Activated CD4-positive, alpha-beta T cell treated with anti-CD3 and anti-CD28 coated beads, Interleukin-2, amount 50 U/mL, for 24 hours (primary cell): ENCODE measurements at regions not wholly inside any gene's neighbourhood (a gene's known extent, or its start where the extent isn't known, plus 50 kb on each side); places are given as distances from the start of the nearest gene placed in this dataset.
"Not testable (repeated sequence)": the region's sequence is repeated elsewhere in the genome, so short reads cannot be mapped to it uniquely, and the experiment has no call there.

Source experiments
- DNase-seq, 2 donors: peaks; one replicate each; pipeline ENCODE4 v3.0.0-alpha.2; 2020; ENCODE audit warnings: low read depth in 1 of 2, low spot score in 1 of 2

GRCh38 chr5:164256351-164256750 is 750.9 kb downstream of the MAT2B start:
- DNase-seq = no peak

GRCh38 chr5:164256954-164257353 is 751.5 kb downstream of the MAT2B start:
- DNase-seq = no peak

- DNase-seq = no peak
Observed at GRCh38 chr5:164265566-164265965, 760.1 kb downstream of the MAT2B start.

- DNase-seq = no peak
Observed at GRCh38 chr5:164266571-164266970, 761.2 kb downstream of the MAT2B start.

DNA sequence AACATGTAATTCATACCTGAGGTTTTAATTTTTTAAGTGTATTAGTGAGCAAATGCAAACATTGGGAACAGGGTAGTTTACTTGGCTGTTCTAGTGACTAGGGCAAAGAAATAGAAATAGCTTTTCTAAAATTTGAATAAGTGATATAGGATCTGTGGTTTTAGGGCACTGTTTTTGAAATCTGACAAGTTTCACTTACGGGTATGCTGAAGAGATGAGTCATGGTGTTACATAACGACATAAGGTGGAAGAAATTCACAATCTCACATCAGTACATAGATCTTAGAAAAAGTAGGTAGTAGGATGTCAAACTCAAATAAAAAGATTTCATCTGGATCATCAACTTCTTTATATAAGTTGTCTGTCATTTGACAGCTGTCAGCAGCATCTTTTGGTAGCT is 772.3 kb downstream of the MAT2B start:
- no peak for DNase-seq

DNA sequence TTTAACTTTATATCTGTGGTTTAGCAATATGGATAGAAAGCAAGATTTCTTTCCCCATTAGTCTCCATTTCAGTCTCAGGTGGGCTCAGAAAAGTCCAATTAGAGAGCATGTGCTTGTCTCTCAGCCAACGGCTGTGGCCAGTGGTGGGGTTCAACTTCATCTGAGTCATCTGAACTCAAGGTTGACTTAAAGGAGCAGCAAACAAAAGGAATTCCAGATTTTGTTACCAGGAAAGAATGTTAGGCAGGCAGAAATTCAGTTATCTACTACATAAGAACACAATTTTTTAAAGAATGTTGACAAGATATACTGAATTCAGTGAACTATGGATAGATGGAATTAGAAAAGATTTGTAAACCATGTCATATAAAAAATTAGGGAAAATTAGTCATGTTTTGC is 784.1 kb downstream of the MAT2B start:
- DNase-seq = no peak

GRCh38 chr5:164296603-164297080 is 791.2 kb downstream of the MAT2B start:
- DNase-seq = no peak

DNA sequence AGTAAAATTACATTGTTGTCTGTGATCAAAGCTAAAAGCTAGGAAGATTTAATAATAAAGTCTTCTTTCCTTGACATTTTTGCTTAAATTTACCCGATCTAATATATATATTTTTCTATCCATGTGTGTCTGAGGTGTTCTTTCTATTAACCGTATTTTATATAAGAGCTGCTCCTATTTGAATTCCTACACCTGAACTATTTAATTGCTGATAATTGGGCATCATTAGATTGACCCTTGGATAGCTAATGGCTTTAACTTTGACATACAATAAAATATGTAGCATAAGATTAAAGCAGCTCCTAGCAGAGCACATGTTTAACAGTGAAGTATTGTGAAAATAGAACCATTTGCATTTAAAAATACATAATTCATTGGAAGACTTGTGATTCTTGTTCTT is 792.7 kb downstream of the MAT2B start:
- DNase-seq = no peak

GRCh38 chr5:164300295-164300694 is 794.9 kb downstream of the MAT2B start:
- DNase-seq = no peak

DNA sequence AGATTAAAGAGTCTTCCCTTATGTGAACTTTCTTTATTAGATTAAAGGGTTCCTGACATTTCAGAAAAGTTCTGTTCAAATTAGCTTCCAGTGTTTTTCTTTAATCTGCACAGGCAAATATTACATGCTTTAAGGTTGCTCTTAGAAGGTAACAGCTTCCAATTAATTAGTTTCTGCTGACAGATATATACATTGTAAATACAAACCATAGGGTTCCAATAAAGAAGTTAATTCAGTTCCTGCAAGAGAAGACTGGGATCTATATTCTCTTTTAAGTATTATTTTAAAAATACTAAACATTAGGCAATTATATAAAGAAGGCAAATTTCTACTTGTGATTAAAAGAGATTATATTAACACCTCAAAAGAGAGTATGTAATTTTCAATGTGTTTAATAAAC is 795.7 kb downstream of the MAT2B start:
- DNase-seq = no peak

DNA sequence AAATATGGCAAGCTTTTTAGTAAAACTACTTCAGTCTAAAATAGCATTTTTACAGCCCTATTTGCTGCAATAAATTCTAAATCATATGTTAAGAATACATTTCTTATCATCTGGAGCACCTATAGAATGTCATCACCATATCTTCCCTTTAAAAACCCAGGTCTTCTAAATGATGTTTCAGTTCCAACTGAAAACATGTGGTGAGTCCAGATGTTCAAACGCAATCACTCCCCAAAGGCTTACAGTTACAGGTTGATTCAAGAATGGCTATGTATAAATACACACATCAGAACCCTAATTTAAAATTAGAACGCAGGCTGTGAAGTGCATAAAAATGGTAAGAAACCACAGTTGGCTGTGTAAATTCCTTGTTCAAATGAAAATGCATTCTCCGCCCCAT is 796.3 kb downstream of the MAT2B start:
- DNase-seq = no peak

DNA sequence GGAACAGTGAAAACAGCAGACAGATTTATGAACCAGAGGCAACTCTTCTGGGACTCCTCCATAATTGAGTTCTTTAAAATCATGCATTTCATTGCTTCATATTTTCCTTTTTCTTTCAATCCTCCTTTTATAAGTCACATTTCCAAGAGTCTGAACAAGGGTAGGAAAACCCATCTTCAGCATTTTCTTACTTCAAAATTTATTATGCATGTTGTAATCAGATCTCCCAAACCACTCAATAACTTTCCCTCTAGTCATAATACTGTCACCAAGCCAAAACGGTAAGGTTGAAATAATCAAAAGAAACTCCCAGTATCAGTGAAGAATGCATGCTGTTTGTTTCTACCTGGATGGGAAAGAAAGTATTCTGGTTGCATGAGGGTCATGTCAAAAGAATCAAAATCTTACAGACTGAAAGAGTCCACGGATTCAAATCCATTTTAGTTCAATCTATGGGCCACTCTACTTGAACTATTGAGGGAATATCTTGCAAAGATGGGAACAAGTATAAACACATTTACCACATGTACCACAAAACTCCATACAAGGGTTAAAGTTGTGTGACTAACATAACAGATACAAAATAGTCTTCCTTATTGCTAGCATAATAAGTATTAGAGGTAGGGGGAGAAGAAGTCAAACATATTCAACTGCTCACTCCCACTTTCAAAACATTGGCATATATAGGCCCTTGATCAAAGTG is 797.3 kb downstream of the MAT2B start:
- no peak for DNase-seq

- DNase-seq = no peak
Observed at GRCh38 chr5:164303646-164304215, 798.3 kb downstream of the MAT2B start.

- DNase-seq = no peak
Observed at GRCh38 chr5:164306662-164307061, 801.2 kb downstream of the MAT2B start.

- DNase-seq = no peak
Observed at GRCh38 chr5:164312801-164313200, 807.4 kb downstream of the MAT2B start.

- no peak for DNase-seq
Observed at GRCh38 chr5:164317676-164318075, 812.3 kb downstream of the MAT2B start.

DNA sequence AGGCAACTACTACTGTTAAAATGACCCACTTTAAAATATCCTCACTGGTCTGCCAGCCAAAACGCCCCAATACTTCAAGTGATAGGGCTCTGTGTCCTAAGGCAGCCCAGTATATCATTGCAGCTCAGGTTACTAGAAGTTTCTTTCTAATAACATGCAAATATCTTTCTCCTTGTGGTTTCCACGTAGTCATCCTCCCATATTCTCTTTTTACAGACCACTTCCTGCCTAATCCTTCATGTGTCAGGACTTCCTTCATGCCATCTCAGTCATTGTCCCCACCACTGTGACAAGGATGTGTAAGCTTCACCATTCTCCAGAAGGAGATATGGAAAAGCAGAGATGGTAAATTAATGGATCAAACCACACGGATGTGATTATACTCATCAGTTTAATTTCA is 813.7 kb downstream of the MAT2B start:
- DNase-seq = no peak

GRCh38 chr5:164324239-164324638 is 818.8 kb downstream of the MAT2B start:
- no peak for DNase-seq

- no peak for DNase-seq
Observed at GRCh38 chr5:164326219-164326618, 820.8 kb downstream of the MAT2B start.

GRCh38 chr5:164327166-164327565 is 821.7 kb downstream of the MAT2B start:
- not testable (repeated sequence) for DNase-seq

DNA sequence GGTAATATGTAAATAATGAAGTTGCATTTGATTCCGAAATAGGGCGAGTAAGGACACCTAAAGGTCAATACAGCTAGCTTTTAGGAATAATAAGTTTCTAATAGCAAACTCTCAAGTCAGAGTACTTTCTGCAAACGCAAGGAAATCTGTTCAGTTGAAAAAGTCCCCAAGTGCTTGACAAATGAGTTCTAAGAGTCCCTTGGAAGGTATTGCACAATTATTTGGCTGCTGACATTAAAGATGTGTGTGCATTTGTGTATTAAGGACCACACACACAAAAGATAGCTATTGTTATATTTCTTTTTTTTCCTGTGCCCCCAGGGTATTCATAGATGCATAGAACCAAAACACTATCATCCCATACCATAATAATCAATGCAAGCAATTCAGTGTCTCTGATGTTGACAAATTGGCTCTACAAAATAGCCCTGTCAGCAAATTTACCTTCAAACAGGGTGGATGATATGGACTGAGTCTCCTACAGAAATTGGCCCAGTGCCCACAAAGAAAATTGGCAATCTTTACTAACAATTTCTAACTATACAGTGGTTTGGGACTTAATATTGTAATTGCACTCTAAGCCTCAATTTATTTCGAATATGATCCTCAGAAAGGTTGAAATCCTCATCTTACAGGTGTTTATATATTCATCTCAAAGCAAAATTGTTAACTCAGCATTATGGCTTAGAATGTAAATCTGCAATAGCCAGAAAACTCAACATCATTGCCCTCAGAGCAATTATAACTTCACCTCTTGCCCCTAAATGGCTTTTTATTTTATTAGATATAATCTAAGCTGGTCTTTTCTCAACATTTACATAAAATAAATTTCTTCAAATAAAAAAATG is 827.2 kb downstream of the MAT2B start:
- DNase-seq = no peak

DNA sequence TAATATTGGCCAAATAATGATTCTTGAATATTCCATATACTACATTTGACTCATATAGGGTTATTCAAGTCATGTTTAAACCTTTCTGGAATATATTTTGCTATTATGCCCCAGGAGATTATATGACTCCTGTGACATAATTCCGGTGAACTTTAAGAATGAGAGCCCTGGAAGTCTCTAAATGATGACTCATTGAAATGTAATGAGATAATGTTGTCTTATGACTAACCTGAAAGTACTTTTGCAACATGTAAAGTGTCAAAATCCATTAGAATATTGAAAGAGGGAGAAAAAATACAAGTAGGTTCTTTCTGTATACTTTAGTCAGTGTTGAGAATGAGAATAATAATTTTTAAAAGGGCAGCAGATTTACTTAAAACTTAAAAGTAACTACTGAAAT is 830.4 kb downstream of the MAT2B start:
- no peak for DNase-seq
